ENCODE measurements at regions not wholly inside any gene's neighbourhood (a gene's known extent, or its start where the extent isn't known, plus 50 kb on each side); places are given as distances from the start of the nearest gene placed in this dataset.

GRCh38 chr11:116446048-116446941 lies 326.5 kb downstream of the BUD13 start:
- Mint-ChIP-seq H3K9me3 (no peaks in the 10 kb centered on the region), H3K27ac (no peak overlapping the region), H3K27me3 (peaks cover 7% of the 10 kb centered on the region), H3K36me3 (ENCODE audit: low read depth) (no peaks in the 10 kb centered on the region), H3K4me1 (ENCODE audit: low read depth) (no peaks in the 10 kb centered on the region), H3K4me3 (no peak overlapping the region)
- intact Hi-C loops (cut with micrococcal nuclease): no loop called here

- Mint-ChIP-seq H3K27ac (no peak overlapping the region), H3K4me3 (no peak overlapping the region), H3K9me3 (peaks cover 3% of the 10 kb centered on the region), H3K27me3 (peaks cover 5% of the 10 kb centered on the region), H3K36me3 (ENCODE audit: low read depth) (no peaks in the 10 kb centered on the region), H3K4me1 (ENCODE audit: low read depth) (no peaks in the 10 kb centered on the region)
- intact Hi-C loops (cut with micrococcal nuclease): no loop called here
Measured at GRCh38 chr11:116445108-116446047, 327.4 kb downstream of the BUD13 start.

DNA sequence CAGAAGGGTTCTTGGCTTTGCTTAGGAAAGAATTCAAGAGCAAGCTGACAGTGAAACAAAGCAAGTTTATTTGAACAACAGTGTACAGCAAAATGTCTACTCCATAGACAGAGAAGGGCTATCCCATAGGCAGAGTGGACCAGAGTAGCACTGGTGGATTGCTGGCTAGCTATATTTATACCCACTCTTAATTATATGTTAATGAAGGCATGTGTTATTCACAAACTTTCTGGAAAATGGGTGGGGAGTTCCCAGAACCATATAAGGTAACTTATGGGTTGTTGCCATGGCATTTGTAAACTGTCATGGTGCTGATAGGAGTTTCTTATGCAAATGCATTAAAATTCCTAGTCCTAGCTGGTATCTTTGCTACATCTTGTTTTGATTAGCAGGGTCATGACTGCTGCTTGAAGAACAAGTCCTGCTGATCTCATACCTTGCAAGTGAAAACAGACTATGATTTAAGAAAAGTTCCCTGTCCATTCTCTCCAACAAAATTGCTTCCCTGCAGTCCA lies 330.5 kb downstream of the BUD13 start:
- H3K27me3 Mint-ChIP-seq: peaks cover 4% of the 10 kb centered on the region
- H3K27ac Mint-ChIP-seq: no peak overlapping the region
- peaks cover 9% of the 10 kb centered on the region for H3K9me3 Mint-ChIP-seq
- H3K4me3 Mint-ChIP-seq: no peak overlapping the region
- no peaks in the 10 kb centered on the region for H3K4me1 Mint-ChIP-seq (ENCODE audit: low read depth)
- no peaks in the 10 kb centered on the region for H3K36me3 Mint-ChIP-seq (ENCODE audit: low read depth)
- intact Hi-C loops (cut with micrococcal nuclease): no loop called here

DNA sequence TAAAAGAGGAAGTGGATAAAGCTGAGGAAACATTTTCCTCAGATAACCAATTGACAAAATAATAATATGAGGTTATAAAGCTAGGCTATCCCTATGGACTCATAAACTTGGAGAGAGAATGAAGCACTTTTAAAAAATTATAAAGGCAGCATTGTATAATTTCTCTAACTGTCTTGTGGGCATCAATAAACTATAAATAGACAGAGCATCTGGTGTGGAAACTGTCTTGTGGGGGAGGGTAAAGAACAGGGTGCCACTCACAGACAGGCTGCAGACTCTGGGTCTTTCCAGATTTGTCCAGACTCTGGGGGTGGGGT lies 333.5 kb downstream of the BUD13 start:
- intact Hi-C loops (cut with micrococcal nuclease): no loop called here
- H3K4me3 Mint-ChIP-seq: no peak overlapping the region

GRCh38 chr11:116438651-116439360 lies 334.0 kb downstream of the BUD13 start:
- intact Hi-C loops (cut with micrococcal nuclease): no loop called here
- Mint-ChIP-seq H3K27me3 (peaks cover 4% of the 10 kb centered on the region), H3K9me3 (peaks cover 9% of the 10 kb centered on the region), H3K36me3 (ENCODE audit: low read depth) (no peaks in the 10 kb centered on the region), H3K4me1 (ENCODE audit: low read depth) (no peaks in the 10 kb centered on the region), H3K4me3 (no peak overlapping the region), H3K27ac (no peak overlapping the region)

More for the DNA sequence above, 333.5 kb downstream of the BUD13 start:
- H3K4me1 Mint-ChIP-seq (ENCODE audit: low read depth): no peaks in the 10 kb centered on the region
- H3K36me3 Mint-ChIP-seq (ENCODE audit: low read depth): no peaks in the 10 kb centered on the region
- H3K9me3 Mint-ChIP-seq: peaks cover 9% of the 10 kb centered on the region
- H3K27ac Mint-ChIP-seq: no peak overlapping the region
- peaks cover 4% of the 10 kb centered on the region for H3K27me3 Mint-ChIP-seq

DNA sequence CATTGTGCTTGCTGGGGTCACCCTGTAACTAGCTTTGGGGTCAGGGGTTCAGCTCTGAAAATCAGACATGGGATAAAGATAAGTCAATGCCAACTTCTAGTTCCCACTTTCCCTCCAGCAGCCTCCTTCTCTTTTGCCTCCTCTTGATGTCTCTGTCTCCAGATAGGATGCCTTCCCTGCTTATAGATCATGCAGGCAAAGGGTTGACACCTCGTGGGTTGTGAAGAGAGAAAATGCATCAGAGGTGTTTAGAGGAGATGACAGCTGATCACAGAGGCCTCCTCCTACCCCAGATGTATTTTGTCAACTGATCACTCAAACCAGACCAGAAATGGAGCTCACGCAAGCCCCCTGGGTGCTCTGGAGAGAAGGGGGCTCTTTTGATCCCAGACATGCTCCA lies 337.8 kb downstream of the BUD13 start:
- Mint-ChIP-seq H3K9me3 (peaks cover 1% of the 10 kb centered on the region), H3K4me3 (no peak overlapping the region), H3K36me3 (ENCODE audit: low read depth) (no peaks in the 10 kb centered on the region), H3K27me3 (peaks cover 4% of the 10 kb centered on the region), H3K27ac (no peak overlapping the region), H3K4me1 (ENCODE audit: low read depth) (no peaks in the 10 kb centered on the region)
- intact Hi-C loops (cut with micrococcal nuclease): no loop called here

DNA sequence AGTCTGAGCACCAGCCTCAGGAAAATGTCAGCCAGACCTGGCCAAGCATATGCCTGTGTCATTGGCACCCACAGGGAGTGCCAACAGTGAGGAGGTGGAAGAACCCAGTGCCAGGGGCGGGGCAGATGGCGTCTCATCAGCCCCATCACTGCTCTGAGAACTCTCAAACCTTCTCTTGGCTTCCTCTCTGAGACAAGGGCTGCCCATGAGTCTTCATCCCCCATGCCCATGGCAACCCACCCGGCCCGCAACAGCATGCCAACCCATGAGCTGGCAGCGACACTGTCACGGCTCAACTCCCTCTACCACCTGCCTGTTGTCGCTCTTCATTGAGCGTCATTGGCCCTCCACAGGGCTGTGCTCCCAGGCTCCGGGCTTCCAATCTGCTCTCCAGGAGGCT lies 340.5 kb downstream of the BUD13 start:
- Mint-ChIP-seq H3K4me3 (no peak overlapping the region), H3K36me3 (ENCODE audit: low read depth) (no peaks in the 10 kb centered on the region), H3K27me3 (peaks cover 8% of the 10 kb centered on the region), H3K4me1 (ENCODE audit: low read depth) (no peaks in the 10 kb centered on the region), H3K9me3 (no peaks in the 10 kb centered on the region), H3K27ac (no peak overlapping the region)
- intact Hi-C loops (cut with micrococcal nuclease): no loop called here

DNA sequence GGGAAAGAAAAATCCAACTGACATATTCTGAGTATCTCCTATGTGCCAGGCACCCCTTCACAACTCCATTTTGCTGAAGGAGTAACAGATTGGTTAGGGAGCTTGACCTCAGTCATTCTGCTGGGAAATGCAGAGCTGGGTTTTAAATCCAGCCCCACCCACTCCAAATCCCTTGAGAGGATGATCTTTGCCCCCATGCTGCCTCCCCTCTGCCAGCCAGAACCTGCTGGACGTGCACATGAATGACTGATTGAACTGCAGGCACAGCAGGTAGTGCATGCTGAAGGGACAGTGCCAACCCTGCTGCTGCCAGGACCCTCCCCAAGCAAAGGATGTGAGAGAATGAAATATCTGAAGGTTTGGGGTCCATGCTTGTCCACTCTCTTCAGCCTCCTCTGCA lies 340.9 kb downstream of the BUD13 start:
- no peak overlapping the region for H3K4me3 Mint-ChIP-seq
- H3K36me3 Mint-ChIP-seq (ENCODE audit: low read depth): no peaks in the 10 kb centered on the region
- H3K9me3 Mint-ChIP-seq: no peaks in the 10 kb centered on the region
- no peaks in the 10 kb centered on the region for H3K4me1 Mint-ChIP-seq (ENCODE audit: low read depth)
- H3K27me3 Mint-ChIP-seq: peaks cover 8% of the 10 kb centered on the region
- no peak overlapping the region for H3K27ac Mint-ChIP-seq
- intact Hi-C loops (cut with micrococcal nuclease): no loop called here

DNA sequence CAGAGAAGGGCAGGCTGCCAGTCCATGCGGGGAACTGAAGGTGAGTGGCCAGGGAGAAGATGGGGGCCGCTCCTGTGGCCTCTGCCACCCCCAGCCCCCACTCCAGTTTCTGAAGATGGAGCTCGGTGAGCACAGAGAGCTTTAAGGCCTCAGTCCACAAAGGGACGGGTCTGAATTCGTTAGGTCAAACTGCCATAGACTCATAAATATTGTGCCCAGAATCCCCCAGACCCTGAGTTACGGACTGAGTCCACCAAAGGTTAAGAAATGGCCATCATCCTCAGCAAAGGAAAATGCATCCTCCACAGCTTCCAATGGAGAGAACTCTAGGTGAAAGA lies 344.2 kb downstream of the BUD13 start:
- H3K4me3 Mint-ChIP-seq: no peak overlapping the region
- no peak overlapping the region for H3K27ac Mint-ChIP-seq
- no peaks in the 10 kb centered on the region for H3K9me3 Mint-ChIP-seq
- H3K27me3 Mint-ChIP-seq: peaks cover 4% of the 10 kb centered on the region
- H3K4me1 Mint-ChIP-seq (ENCODE audit: low read depth): no peaks in the 10 kb centered on the region
- no peaks in the 10 kb centered on the region for H3K36me3 Mint-ChIP-seq (ENCODE audit: low read depth)
- intact Hi-C loops (cut with micrococcal nuclease): no loop called here

DNA sequence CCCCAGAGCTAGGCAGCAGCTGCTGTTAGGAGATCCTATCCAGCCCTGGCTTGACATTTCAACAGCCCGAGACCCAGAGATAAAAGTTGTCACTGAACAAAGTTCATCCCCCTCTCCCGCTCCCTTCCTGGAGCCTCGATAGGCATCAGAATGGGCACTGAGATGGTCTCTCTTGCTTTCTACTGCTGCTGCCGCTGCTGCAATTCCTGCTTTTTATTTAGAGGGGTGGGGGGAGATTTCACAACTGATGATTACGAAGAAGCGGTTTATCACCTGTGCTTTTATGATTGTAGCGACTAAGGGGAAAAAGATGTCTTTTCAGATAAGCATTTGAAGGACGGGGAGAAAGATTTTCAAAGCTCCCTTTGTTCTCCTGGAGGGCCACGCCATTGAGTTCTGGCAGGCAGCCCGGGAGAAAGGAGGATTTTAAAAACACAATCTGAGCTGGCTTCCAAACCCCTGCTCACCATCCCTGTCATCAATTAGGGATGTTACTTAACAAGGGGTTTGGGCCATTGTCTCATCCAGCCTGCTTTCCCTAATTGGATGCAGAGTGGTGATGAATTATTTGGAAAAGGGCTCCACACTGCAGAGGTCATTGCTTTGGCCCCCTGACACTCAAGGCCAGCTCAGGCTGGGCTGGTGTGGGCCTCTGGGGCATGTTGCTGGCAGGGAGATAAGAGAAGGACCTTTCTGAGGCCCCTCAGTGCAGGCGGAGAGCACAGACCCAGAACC lies 344.7 kb downstream of the BUD13 start:
- Mint-ChIP-seq H3K27me3 (peaks cover 4% of the 10 kb centered on the region), H3K36me3 (ENCODE audit: low read depth) (no peaks in the 10 kb centered on the region), H3K4me3 (no peak overlapping the region), H3K9me3 (no peaks in the 10 kb centered on the region), H3K27ac (no peak overlapping the region), H3K4me1 (ENCODE audit: low read depth) (no peaks in the 10 kb centered on the region)
- intact Hi-C loops (cut with micrococcal nuclease): no loop called here

DNA sequence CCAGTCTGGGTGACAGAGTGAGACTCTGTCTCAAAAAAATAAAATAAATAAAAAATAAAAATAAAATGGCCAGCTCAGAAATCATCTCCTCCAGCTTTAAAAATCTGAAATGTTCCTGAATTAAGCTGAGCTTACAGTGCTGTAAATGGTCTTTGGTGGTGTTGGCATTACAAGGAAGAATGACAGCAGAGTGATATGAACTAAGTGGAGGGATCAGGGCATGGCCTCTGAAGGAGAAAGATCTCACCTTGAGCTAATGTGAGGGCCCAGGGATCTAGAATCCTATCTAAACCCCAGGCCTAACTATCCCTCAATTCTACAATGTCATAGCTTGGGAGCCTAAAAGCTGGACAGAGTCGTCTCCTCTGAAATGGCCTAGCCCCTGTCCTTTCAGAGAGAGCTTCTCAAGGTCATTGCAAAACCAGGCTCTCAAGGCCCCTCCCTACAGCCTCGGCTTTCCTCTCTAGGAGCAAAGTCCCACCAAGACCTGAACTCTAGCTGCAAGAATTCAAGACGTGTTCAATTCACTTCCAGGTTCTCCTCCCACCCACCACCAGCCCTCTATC lies 345.4 kb downstream of the BUD13 start:
- Mint-ChIP-seq H3K27me3 (peaks cover 4% of the 10 kb centered on the region), H3K27ac (no peak overlapping the region), H3K36me3 (ENCODE audit: low read depth) (no peaks in the 10 kb centered on the region), H3K9me3 (no peaks in the 10 kb centered on the region), H3K4me1 (ENCODE audit: low read depth) (no peaks in the 10 kb centered on the region), H3K4me3 (no peak overlapping the region)
- intact Hi-C loops (cut with micrococcal nuclease): no loop called here

DNA sequence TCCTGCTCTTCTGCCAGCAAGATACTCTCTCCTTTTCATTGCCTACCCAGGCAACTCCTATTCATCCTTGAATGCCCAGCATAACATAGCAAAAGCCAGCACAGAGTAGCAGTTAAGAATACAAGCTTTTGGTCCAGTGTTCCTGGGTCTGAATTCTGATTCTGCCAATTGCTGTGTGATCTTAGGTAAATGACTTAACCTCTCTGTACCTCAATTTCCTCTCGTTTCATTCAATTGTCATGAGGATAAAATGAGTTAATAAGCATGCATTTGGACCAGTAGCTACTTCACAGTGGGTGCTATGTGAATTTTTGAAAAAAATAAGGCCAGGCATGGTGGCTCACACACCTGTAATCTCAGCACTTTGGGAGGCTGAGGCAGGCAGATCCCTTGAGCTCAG lies 346.0 kb downstream of the BUD13 start:
- Mint-ChIP-seq H3K36me3 (ENCODE audit: low read depth) (no peaks in the 10 kb centered on the region), H3K4me1 (ENCODE audit: low read depth) (no peaks in the 10 kb centered on the region), H3K4me3 (no peak overlapping the region), H3K9me3 (no peaks in the 10 kb centered on the region), H3K27ac (no peak overlapping the region), H3K27me3 (peaks cover 6% of the 10 kb centered on the region)
- intact Hi-C loops (cut with micrococcal nuclease): no loop called here

DNA sequence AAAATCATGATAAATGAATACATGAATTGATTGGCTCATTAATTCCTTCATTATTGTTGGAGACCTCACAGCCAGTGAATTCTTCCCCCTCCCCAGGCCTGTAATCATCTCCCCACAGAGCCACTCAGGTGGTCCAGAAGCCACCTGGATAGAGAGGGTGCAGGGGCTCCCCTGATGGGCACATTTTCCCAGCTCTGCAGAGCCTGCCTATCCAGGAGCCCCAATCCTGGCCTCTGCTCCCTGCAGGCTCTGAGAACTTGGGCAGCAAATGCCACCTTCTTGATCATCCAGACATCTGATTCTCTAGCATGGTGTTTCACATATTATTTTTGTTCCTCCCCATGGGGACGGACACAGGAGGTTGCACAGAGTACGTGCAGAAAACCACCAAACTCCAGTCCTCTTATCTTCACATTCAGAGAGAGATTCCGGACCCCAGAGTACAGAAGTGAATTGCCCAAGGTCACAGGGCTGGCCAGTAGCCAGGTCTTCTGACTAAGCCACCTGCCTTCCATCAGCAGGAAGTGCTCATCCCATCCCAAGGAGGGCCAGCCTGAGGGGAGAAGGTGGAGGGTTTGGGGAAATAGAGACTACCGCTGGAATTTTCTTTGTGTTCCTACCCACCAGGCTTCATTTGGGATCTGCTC lies 348.0 kb downstream of the BUD13 start:
- no peaks in the 10 kb centered on the region for H3K9me3 Mint-ChIP-seq
- no peaks in the 10 kb centered on the region for H3K36me3 Mint-ChIP-seq (ENCODE audit: low read depth)
- intact Hi-C loops (cut with micrococcal nuclease): no loop called here
- H3K27ac Mint-ChIP-seq: no peak overlapping the region
- no peaks in the 10 kb centered on the region for H3K4me1 Mint-ChIP-seq (ENCODE audit: low read depth)
- peaks cover 6% of the 10 kb centered on the region for H3K27me3 Mint-ChIP-seq
- H3K4me3 Mint-ChIP-seq: no peak overlapping the region
